ENCODE measurements at regions not wholly inside any gene's neighbourhood (a gene's known extent, or its start where the extent isn't known, plus 50 kb on each side); places are given as distances from the start of the nearest gene placed in this dataset.

GRCh38 chr3:144127700-144128099, 156.1 kb downstream of the DIPK2A start:
- no peak for DNase-seq (ENCODE audit: low read depth, low spot score)
- no peak overlapping the region for H3K4me3 ChIP-seq (ENCODE audit: low read length)

GRCh38 chr3:144128108-144128892, 156.7 kb downstream of the DIPK2A start:
- H3K4me3 ChIP-seq (ENCODE audit: low read length): no peak overlapping the region
- DNase-seq (ENCODE audit: low read depth, low spot score): no peak

DNA sequence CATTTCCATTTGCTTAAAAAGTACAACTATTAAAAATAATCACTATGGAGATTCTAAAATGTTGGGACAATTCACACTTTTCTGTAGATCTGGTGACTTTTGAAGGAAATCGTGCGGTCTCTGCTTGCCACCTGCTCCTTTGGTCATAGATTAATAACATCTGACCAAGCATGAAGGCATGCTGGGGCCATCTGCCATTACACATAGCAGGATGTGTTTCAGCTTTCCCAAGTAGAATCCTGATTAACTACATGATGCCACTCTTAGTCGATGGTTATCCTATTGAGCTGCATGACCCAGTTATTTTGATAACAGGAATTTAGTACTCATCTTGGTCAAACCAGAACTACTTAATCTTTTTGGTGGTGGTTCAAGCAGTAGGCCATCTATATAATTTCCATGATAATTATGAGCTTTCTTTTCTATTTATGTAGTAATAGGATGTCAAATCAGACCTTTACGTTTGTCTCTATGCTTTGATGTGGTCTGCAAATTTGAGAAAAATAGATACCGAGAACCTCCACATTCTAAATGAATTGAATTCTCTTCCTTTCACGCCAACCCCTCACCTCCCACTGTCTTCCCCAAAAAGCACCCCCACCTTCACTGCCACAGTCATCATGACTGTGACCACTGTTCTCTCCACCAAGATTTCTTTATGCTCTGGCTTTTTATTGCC, 158.1 kb downstream of the DIPK2A start:
- no peak overlapping the region for H3K4me3 ChIP-seq (ENCODE audit: low read length)
- no peak for DNase-seq (ENCODE audit: low read depth, low spot score)

GRCh38 chr3:144141074-144141473, 169.5 kb downstream of the DIPK2A start:
- no peak overlapping the region for H3K4me3 ChIP-seq (ENCODE audit: low read length)
- no peak for DNase-seq (ENCODE audit: low read depth, low spot score)

- H3K4me3 ChIP-seq (ENCODE audit: low read length): no peak overlapping the region
- no peak for DNase-seq (ENCODE audit: low read depth, low spot score)
These were observed 169.9 kb downstream of the DIPK2A start for GRCh38 chr3:144141496-144141895.

DNA sequence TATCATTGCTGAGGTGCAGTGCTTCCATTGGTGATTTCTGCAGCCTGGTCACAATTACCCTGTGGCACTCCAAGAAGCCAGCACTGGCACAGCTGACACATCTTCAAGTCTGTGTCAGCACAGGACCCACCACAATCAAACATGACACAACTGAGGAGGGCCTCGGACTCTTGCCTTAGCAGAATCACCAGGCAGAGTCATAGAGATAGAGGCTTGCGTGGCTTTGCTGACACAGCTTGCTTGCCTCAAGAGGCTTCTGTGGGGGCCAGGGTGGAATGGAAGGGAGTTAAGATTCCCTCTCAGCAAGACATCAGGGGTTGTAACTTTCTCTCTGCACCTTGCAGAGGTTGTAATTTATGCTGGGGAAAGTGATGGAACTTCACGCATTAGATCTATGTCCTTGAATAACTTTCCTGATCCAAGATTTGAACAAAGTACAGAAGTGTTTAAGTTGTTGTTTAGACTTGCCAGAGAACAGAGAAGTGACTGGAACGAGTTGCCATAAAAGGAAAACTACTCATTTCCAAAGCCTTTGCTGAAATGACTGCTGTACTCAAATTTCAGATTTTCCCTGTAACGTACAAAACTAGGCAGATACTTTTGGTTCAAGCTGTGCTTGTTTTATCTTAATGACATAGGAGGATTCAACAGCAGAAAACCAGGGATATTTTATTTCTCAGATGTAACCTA, 170.7 kb downstream of the DIPK2A start:
- DNase-seq (ENCODE audit: low read depth, low spot score): no peak
- no peak overlapping the region for H3K4me3 ChIP-seq (ENCODE audit: low read length)

- DNase-seq (ENCODE audit: low read depth, low spot score): no peak
- no peak overlapping the region for H3K4me3 ChIP-seq (ENCODE audit: low read length)
These were observed 176.7 kb downstream of the DIPK2A start for GRCh38 chr3:144148356-144148755.

DNA sequence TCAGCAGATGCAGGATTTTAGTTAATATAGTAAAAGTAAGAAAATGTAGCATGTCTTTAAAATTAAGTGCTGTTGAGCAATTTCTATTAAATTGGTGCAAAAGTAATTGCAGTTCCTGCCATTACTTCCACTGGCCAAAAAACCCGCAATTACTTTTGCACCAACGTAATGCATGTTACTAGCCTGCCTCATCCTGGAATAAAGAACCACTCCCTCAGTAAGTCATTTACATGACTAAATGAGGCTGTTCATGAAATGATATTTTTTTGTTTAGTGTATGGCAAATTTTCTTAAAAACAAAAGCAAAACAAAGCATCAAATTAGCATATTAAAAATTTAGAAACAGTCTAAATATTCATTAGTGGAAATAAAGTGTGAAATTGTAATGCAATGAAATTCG, 180.4 kb downstream of the DIPK2A start:
- no peak overlapping the region for H3K4me3 ChIP-seq (ENCODE audit: low read length)
- no peak for DNase-seq (ENCODE audit: low read depth, low spot score)

- no peak overlapping the region for H3K4me3 ChIP-seq (ENCODE audit: low read length)
These were observed 189.0 kb downstream of the DIPK2A start for GRCh38 chr3:144160627-144161026.

GRCh38 chr3:144162042-144162441, 190.4 kb downstream of the DIPK2A start:
- no peak for DNase-seq (ENCODE audit: low read depth, low spot score)
- H3K4me3 ChIP-seq (ENCODE audit: low read length): no peak overlapping the region

More at GRCh38 chr3:144160627-144161026, 189.0 kb downstream of the DIPK2A start:
- DNase-seq (ENCODE audit: low read depth, low spot score): no peak

GRCh38 chr3:144164352-144164751, 192.7 kb downstream of the DIPK2A start:
- H3K4me3 ChIP-seq (ENCODE audit: low read length): no peak overlapping the region
- no peak for DNase-seq (ENCODE audit: low read depth, low spot score)

GRCh38 chr3:144165482-144165881, 193.9 kb downstream of the DIPK2A start:
- DNase-seq (ENCODE audit: low read depth, low spot score): no peak

DNA sequence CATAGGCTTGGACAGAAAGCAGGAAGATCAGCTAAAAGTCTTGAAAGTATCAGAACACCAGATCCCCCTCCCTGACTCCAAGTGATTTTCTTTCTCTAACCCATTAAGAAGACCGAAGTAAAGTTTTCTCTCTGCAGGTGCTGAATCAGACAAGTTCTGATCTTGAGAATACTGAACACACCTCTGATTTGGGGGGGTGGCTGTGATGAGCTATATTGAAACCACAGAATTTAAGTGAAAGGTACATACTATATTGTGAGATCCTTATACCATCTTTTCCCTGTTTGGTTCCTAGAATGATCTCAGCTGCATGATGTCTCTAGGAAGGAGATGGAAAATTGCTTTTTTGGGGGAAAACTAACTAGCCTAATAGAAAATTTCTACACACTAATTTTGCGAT, 196.0 kb downstream of the DIPK2A start:
- DNase-seq (ENCODE audit: low read depth, low spot score): no peak
- H3K4me3 ChIP-seq (ENCODE audit: low read length): no peak overlapping the region

More at GRCh38 chr3:144165482-144165881, 193.9 kb downstream of the DIPK2A start:
- no peak overlapping the region for H3K4me3 ChIP-seq (ENCODE audit: low read length)

- DNase-seq (ENCODE audit: low read depth, low spot score): no peak
- no peak overlapping the region for H3K4me3 ChIP-seq (ENCODE audit: low read length)
These were observed 201.9 kb downstream of the DIPK2A start for GRCh38 chr3:144173491-144173890.

GRCh38 chr3:144175644-144176425, 204.2 kb downstream of the DIPK2A start:
- no peak for DNase-seq (ENCODE audit: low read depth, low spot score)
- H3K4me3 ChIP-seq (ENCODE audit: low read length): no peak overlapping the region

DNA sequence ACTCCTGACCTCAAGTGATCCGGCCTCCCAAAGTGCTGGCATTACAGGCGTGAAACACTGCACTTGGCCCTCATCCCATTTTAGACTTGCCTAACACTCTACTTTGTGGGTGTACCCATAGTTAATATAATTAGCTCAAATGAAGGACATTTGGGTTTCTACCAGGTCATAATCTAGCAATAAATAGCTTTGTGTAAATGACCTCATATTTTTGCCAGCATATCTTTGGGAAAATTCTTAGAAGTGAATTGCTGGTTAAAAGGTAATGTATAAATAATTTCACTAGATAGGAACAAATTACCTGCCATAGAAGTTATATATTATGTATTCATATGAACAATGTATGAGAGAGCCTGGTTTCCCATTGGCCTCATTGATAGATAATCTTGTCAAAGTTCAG, 206.0 kb downstream of the DIPK2A start:
- DNase-seq (ENCODE audit: low read depth, low spot score): no peak
- H3K4me3 ChIP-seq (ENCODE audit: low read length): no peak overlapping the region

GRCh38 chr3:144178607-144179006, 207.0 kb downstream of the DIPK2A start:
- DNase-seq (ENCODE audit: low read depth, low spot score): no peak
- no peak overlapping the region for H3K4me3 ChIP-seq (ENCODE audit: low read length)

GRCh38 chr3:144181062-144181461, 209.4 kb downstream of the DIPK2A start:
- DNase-seq (ENCODE audit: low read depth, low spot score): no peak
- no peak overlapping the region for H3K4me3 ChIP-seq (ENCODE audit: low read length)

DNA sequence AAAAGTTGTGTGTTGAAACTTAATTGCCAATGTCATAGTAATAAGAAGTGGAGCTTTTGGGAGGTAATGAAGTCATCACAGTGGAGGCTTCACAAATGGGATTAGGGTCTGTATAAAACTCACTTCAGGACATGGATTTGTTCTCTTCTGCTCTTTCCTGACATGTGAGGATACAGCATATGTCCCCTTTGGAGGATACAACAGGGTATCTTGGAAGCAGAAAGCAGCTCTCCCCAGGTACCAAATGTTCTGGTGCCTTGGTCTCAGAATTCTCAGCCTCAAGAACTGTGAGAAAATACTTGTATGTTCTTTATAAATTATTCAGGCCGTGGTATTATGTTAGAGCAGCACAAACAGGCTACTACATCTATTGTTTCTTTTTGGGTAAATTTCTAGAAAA, 210.9 kb downstream of the DIPK2A start:
- no peak for DNase-seq (ENCODE audit: low read depth, low spot score)
- no peak overlapping the region for H3K4me3 ChIP-seq (ENCODE audit: low read length)

All from Jurkat, Clone E6-1 (cell line).